ENCODE measurements at regions not wholly inside any gene's neighbourhood (a gene's known extent, or its start where the extent isn't known, plus 50 kb on each side); places are given as distances from the start of the nearest gene placed in this dataset.
"Not testable (repeated sequence)": the region's sequence is repeated elsewhere in the genome, so short reads cannot be mapped to it uniquely, and the experiment has no call there.

- no peaks in the 10 kb centered on the region for H4K20me1 ChIP-seq (ENCODE audit: insufficient read depth, low read depth, low read length)
- no peaks in the 10 kb centered on the region for H3K79me2 ChIP-seq (ENCODE audit: low read length)
- H3K4me1 ChIP-seq (ENCODE audit: low read length) = no peaks in the 10 kb centered on the region
- no peak overlapping the region for H3K4me2 ChIP-seq (ENCODE audit: low read depth, low read length, poor library complexity, severe bottlenecking)
- no peak overlapping the region for H3K4me3 ChIP-seq (ENCODE audit: low read length)
- H3K36me3 ChIP-seq (ENCODE audit: insufficient read depth, low read length) = no peaks in the 10 kb centered on the region
- H3K9me3 ChIP-seq (ENCODE audit: low read length) = no peaks in the 10 kb centered on the region
- DNase-seq = peak; percentile 6
- no peak overlapping the region for H3K9ac ChIP-seq (ENCODE audit: low read length)
- H2AFZ ChIP-seq (ENCODE audit: low read length) = no peak overlapping the region
- H3K27ac ChIP-seq (ENCODE audit: low read length) = no peak overlapping the region
- no peaks in the 10 kb centered on the region for H3K9me2 ChIP-seq (replicated peaks; ENCODE audit: insufficient read depth, low read length)
- H3K27me3 ChIP-seq (ENCODE audit: low read length) = 0 out of 2 replicates have a peak, but pooled peaks cover 3% of the 10 kb centered on the region
Observed at GRCh38 chr1:60850084-60850483, 232.3 kb upstream of the NFIA start.

GRCh38 chr1:60849401-60849800 lies 233.0 kb upstream of the NFIA start:
- no peak overlapping the region for H3K4me2 ChIP-seq (ENCODE audit: low read depth, low read length, poor library complexity, severe bottlenecking)
- H4K20me1 ChIP-seq (ENCODE audit: insufficient read depth, low read depth, low read length) = no peaks in the 10 kb centered on the region
- no peaks in the 10 kb centered on the region for H3K9me3 ChIP-seq (ENCODE audit: low read length)
- no peaks in the 10 kb centered on the region for H3K4me1 ChIP-seq (ENCODE audit: low read length)
- no peak overlapping the region for H3K27ac ChIP-seq (ENCODE audit: low read length)
- H3K9ac ChIP-seq (ENCODE audit: low read length) = no peak overlapping the region
- H3K9me2 ChIP-seq (replicated peaks; ENCODE audit: insufficient read depth, low read length) = no peaks in the 10 kb centered on the region
- H3K27me3 ChIP-seq (ENCODE audit: low read length) = 0 out of 2 replicates have a peak, but pooled peaks cover 3% of the 10 kb centered on the region
- H3K4me3 ChIP-seq (ENCODE audit: low read length) = no peak overlapping the region
- no peaks in the 10 kb centered on the region for H3K36me3 ChIP-seq (ENCODE audit: insufficient read depth, low read length)
- no peaks in the 10 kb centered on the region for H3K79me2 ChIP-seq (ENCODE audit: low read length)
- no peak overlapping the region for H2AFZ ChIP-seq (ENCODE audit: low read length)
- no peak for DNase-seq

- H3K27me3 ChIP-seq (ENCODE audit: low read length) = 0 out of 2 replicates have a peak, but pooled peaks cover 3% of the 10 kb centered on the region
- no peaks in the 10 kb centered on the region for H3K36me3 ChIP-seq (ENCODE audit: insufficient read depth, low read length)
- H3K4me2 ChIP-seq (ENCODE audit: low read depth, low read length, poor library complexity, severe bottlenecking) = no peak overlapping the region
- no peaks in the 10 kb centered on the region for H3K79me2 ChIP-seq (ENCODE audit: low read length)
- H3K4me3 ChIP-seq (ENCODE audit: low read length) = no peak overlapping the region
- H3K9ac ChIP-seq (ENCODE audit: low read length) = no peak overlapping the region
- no peaks in the 10 kb centered on the region for H3K9me2 ChIP-seq (replicated peaks; ENCODE audit: insufficient read depth, low read length)
- no peak overlapping the region for H3K27ac ChIP-seq (ENCODE audit: low read length)
- no peak overlapping the region for H2AFZ ChIP-seq (ENCODE audit: low read length)
- no peaks in the 10 kb centered on the region for H4K20me1 ChIP-seq (ENCODE audit: insufficient read depth, low read depth, low read length)
- no peaks in the 10 kb centered on the region for H3K4me1 ChIP-seq (ENCODE audit: low read length)
- no peaks in the 10 kb centered on the region for H3K9me3 ChIP-seq (ENCODE audit: low read length)
- peak; percentile 65 for DNase-seq
Observed at GRCh38 chr1:60848583-60849188, 233.7 kb upstream of the NFIA start.

- no peak overlapping the region for H3K4me3 ChIP-seq (ENCODE audit: low read length)
- H3K4me2 ChIP-seq (ENCODE audit: low read depth, low read length, poor library complexity, severe bottlenecking) = no peak overlapping the region
- H3K4me1 ChIP-seq (ENCODE audit: low read length) = no peaks in the 10 kb centered on the region
- no peaks in the 10 kb centered on the region for H3K79me2 ChIP-seq (ENCODE audit: low read length)
- H3K9ac ChIP-seq (ENCODE audit: low read length) = no peak overlapping the region
- 0 out of 2 replicates have a peak, but pooled peaks cover 3% of the 10 kb centered on the region for H3K27me3 ChIP-seq (ENCODE audit: low read length)
- DNase-seq = no peak
- H4K20me1 ChIP-seq (ENCODE audit: insufficient read depth, low read depth, low read length) = no peaks in the 10 kb centered on the region
- no peaks in the 10 kb centered on the region for H3K9me2 ChIP-seq (replicated peaks; ENCODE audit: insufficient read depth, low read length)
- no peak overlapping the region for H2AFZ ChIP-seq (ENCODE audit: low read length)
- no peaks in the 10 kb centered on the region for H3K9me3 ChIP-seq (ENCODE audit: low read length)
- no peaks in the 10 kb centered on the region for H3K36me3 ChIP-seq (ENCODE audit: insufficient read depth, low read length)
- no peak overlapping the region for H3K27ac ChIP-seq (ENCODE audit: low read length)
Observed at GRCh38 chr1:60847855-60848582, 234.3 kb upstream of the NFIA start.

GRCh38 chr1:60847391-60847790 lies 235.0 kb upstream of the NFIA start:
- Histone ChIP-seq H3K9ac (ENCODE audit: low read length) (no peak overlapping the region), H3K27ac (ENCODE audit: low read length) (no peak overlapping the region), H4K20me1 (ENCODE audit: insufficient read depth, low read depth, low read length) (no peaks in the 10 kb centered on the region), H3K79me2 (ENCODE audit: low read length) (no peaks in the 10 kb centered on the region), H2AFZ (ENCODE audit: low read length) (no peak overlapping the region), H3K4me3 (ENCODE audit: low read length) (no peak overlapping the region), H3K9me2 (replicated peaks; ENCODE audit: insufficient read depth, low read length) (no peaks in the 10 kb centered on the region), H3K4me2 (ENCODE audit: low read depth, low read length, poor library complexity, severe bottlenecking) (no peak overlapping the region), H3K27me3 (ENCODE audit: low read length) (0 out of 2 replicates have a peak, but pooled peaks cover 3% of the 10 kb centered on the region), H3K4me1 (ENCODE audit: low read length) (no peaks in the 10 kb centered on the region), H3K9me3 (ENCODE audit: low read length) (no peaks in the 10 kb centered on the region), H3K36me3 (ENCODE audit: insufficient read depth, low read length) (no peaks in the 10 kb centered on the region)
- DNase-seq = no peak

- not testable (repeated sequence) for H3K9ac ChIP-seq (ENCODE audit: low read length); H3K36me3 ChIP-seq (ENCODE audit: insufficient read depth, low read length); H3K79me2 ChIP-seq (ENCODE audit: low read length); H3K4me1 ChIP-seq (ENCODE audit: low read length); H2AFZ ChIP-seq (ENCODE audit: low read length); H3K9me3 ChIP-seq (ENCODE audit: low read length); H3K27me3 ChIP-seq (ENCODE audit: low read length); H3K4me3 ChIP-seq (ENCODE audit: low read length); H3K9me2 ChIP-seq (replicated peaks; ENCODE audit: insufficient read depth, low read length); H3K27ac ChIP-seq (ENCODE audit: low read length); H4K20me1 ChIP-seq (ENCODE audit: insufficient read depth, low read depth, low read length); H3K4me2 ChIP-seq (ENCODE audit: low read depth, low read length, poor library complexity, severe bottlenecking); DNase-seq
Observed at GRCh38 chr1:60845659-60846058, 236.7 kb upstream of the NFIA start.

GRCh38 chr1:60842304-60842703 lies 240.1 kb upstream of the NFIA start:
- H3K4me3 ChIP-seq (ENCODE audit: low read length) = no peak overlapping the region
- no peak overlapping the region for H3K27ac ChIP-seq (ENCODE audit: low read length)
- H3K27me3 ChIP-seq (ENCODE audit: low read length) = no peaks in the 10 kb centered on the region
- H3K79me2 ChIP-seq (ENCODE audit: low read length) = no peaks in the 10 kb centered on the region
- H4K20me1 ChIP-seq (ENCODE audit: insufficient read depth, low read depth, low read length) = no peaks in the 10 kb centered on the region
- no peak overlapping the region for H3K4me2 ChIP-seq (ENCODE audit: low read depth, low read length, poor library complexity, severe bottlenecking)
- H2AFZ ChIP-seq (ENCODE audit: low read length) = no peak overlapping the region
- no peak for DNase-seq
- H3K9me3 ChIP-seq (ENCODE audit: low read length) = no peaks in the 10 kb centered on the region
- no peaks in the 10 kb centered on the region for H3K4me1 ChIP-seq (ENCODE audit: low read length)
- no peak overlapping the region for H3K9ac ChIP-seq (ENCODE audit: low read length)
- H3K9me2 ChIP-seq (replicated peaks; ENCODE audit: insufficient read depth, low read length) = no peaks in the 10 kb centered on the region
- H3K36me3 ChIP-seq (ENCODE audit: insufficient read depth, low read length) = no peaks in the 10 kb centered on the region

- H2AFZ ChIP-seq (ENCODE audit: low read length) = no peak overlapping the region
- H3K9me3 ChIP-seq (ENCODE audit: low read length) = no peaks in the 10 kb centered on the region
- no peak overlapping the region for H3K4me2 ChIP-seq (ENCODE audit: low read depth, low read length, poor library complexity, severe bottlenecking)
- H4K20me1 ChIP-seq (ENCODE audit: insufficient read depth, low read depth, low read length) = no peaks in the 10 kb centered on the region
- H3K9me2 ChIP-seq (replicated peaks; ENCODE audit: insufficient read depth, low read length) = no peaks in the 10 kb centered on the region
- H3K9ac ChIP-seq (ENCODE audit: low read length) = no peak overlapping the region
- H3K36me3 ChIP-seq (ENCODE audit: insufficient read depth, low read length) = no peaks in the 10 kb centered on the region
- no peaks in the 10 kb centered on the region for H3K79me2 ChIP-seq (ENCODE audit: low read length)
- no peak overlapping the region for H3K4me3 ChIP-seq (ENCODE audit: low read length)
- no peaks in the 10 kb centered on the region for H3K27me3 ChIP-seq (ENCODE audit: low read length)
- no peak for DNase-seq
- no peak overlapping the region for H3K27ac ChIP-seq (ENCODE audit: low read length)
- no peaks in the 10 kb centered on the region for H3K4me1 ChIP-seq (ENCODE audit: low read length)
Observed at GRCh38 chr1:60841116-60842046, 241.0 kb upstream of the NFIA start.

Measured in Karpas-422 (cell line).